IMR-90 (cell line): ENCODE measurements at regions not wholly inside any gene's neighbourhood (a gene's known extent, or its start where the extent isn't known, plus 50 kb on each side); places are given as distances from the start of the nearest gene placed in this dataset.

Experiments used
- CEBPB ChIP-seq: IDR thresholded peaks from 2 replicates; pipeline ENCODE4 v1.6.1; 2012; ENCODE audit warnings: low read depth, low read length, improper control_type of control experiment
- CHD1 ChIP-seq: IDR thresholded peaks from 2 replicates; pipeline ENCODE4 v1.6.1; 2012; ENCODE audit warnings: low read depth, low read length, improper control_type of control experiment
- MAFK ChIP-seq: IDR thresholded peaks from 2 replicates; pipeline ENCODE4 v1.6.1; 2012; ENCODE audit warnings: low read depth, low read length, improper control_type of control experiment
- MXI1 ChIP-seq: IDR thresholded peaks from 2 replicates; pipeline ENCODE4 v1.6.1; 2012; ENCODE audit warnings: low read depth, mild to moderate bottlenecking, low read length, moderate library complexity, borderline replicate concordance
- POLR2A ChIP-seq: IDR thresholded peaks from 2 replicates; pipeline ENCODE4 v1.6.1; 2012; ENCODE audit warnings: mild to moderate bottlenecking, low read depth, low read length
- RAD21 ChIP-seq: IDR thresholded peaks from 2 replicates; pipeline ENCODE4 v1.6.1; 2012; ENCODE audit warnings: low read length, improper control_type of control experiment
- RCOR1 ChIP-seq: IDR thresholded peaks from 2 replicates; pipeline ENCODE4 v1.6.1; 2012; ENCODE audit warnings: mild to moderate bottlenecking, low read length, improper control_type of control experiment; ENCODE audit not compliant: insufficient replicate concordance
- RFX5 ChIP-seq: IDR thresholded peaks from 2 replicates; pipeline ENCODE4 v1.8.0; 2012; ENCODE audit warnings: low read depth, mild to moderate bottlenecking, low read length, moderate library complexity
- TF ChIP-seq, protein P1 (sequence below): conservative IDR thresholded peaks from 2 replicates; pipeline ENCODE4 v1.5.1; 2012; ENCODE audit warnings: mild to moderate bottlenecking, low read depth, low read length, improper control_type of control experiment

DNA sequence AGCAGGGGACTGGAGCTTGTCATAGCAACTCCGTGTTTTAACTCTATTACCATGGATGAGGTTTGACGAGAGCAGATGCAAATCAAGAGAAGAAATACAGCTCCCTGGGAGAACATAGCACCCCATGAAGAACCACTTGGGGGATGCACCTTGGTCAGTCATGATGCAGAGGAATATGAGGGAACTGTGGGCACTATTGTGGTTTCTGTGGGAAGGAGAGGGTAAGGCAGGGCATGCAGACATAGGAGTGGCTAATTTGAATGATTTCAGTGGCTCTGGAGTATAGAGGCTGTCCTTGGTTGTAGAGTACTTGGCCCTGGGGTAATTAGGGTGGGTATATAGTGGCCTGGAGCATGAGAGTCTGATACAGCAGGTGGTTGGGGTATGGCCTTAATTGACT is 131.9 kb downstream of the EDEM1 start:
- no peak for TF ChIP-seq POLR2A
- TF ChIP-seq, protein P1, sequence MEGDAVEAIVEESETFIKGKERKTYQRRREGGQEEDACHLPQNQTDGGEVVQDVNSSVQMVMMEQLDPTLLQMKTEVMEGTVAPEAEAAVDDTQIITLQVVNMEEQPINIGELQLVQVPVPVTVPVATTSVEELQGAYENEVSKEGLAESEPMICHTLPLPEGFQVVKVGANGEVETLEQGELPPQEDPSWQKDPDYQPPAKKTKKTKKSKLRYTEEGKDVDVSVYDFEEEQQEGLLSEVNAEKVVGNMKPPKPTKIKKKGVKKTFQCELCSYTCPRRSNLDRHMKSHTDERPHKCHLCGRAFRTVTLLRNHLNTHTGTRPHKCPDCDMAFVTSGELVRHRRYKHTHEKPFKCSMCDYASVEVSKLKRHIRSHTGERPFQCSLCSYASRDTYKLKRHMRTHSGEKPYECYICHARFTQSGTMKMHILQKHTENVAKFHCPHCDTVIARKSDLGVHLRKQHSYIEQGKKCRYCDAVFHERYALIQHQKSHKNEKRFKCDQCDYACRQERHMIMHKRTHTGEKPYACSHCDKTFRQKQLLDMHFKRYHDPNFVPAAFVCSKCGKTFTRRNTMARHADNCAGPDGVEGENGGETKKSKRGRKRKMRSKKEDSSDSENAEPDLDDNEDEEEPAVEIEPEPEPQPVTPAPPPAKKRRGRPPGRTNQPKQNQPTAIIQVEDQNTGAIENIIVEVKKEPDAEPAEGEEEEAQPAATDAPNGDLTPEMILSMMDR: no peak
- TF ChIP-seq RCOR1: no peak
- TF ChIP-seq RAD21: no peak
- no peak for TF ChIP-seq CHD1
- no peak for TF ChIP-seq CEBPB
- no peak for TF ChIP-seq MAFK
- TF ChIP-seq MXI1: no peak
- TF ChIP-seq RFX5: no peak
